ENCODE measurements at regions not wholly inside any gene's neighbourhood (a gene's known extent, or its start where the extent isn't known, plus 50 kb on each side); places are given as distances from the start of the nearest gene placed in this dataset.

- no peak overlapping the region for H3K27ac Mint-ChIP-seq
- no peaks in the 10 kb centered on the region for H3K36me3 Mint-ChIP-seq (ENCODE audit: insufficient read depth)
- no peaks in the 10 kb centered on the region for H3K27me3 Mint-ChIP-seq
- peaks cover 5% of the 10 kb centered on the region for H3K9me3 Mint-ChIP-seq (ENCODE audit: low read depth)
- TF ChIP-seq CTCF (IDR thresholded peaks at IDR 0.05; ENCODE audit: unreplicated experiment), result no peak
- H3K4me1 Mint-ChIP-seq (ENCODE audit: low read depth), result peaks cover 3% of the 10 kb centered on the region
- no peak overlapping the region for H3K4me3 Mint-ChIP-seq (ENCODE audit: low read depth)
- no peak for DNase-seq (ENCODE audit: low spot score, unreplicated experiment)
Measured at GRCh38 chr9:95801797-95802196, 73.7 kb upstream of the ERCC6L2 start.

GRCh38 chr9:95796029-95796428 lies 79.5 kb upstream of the ERCC6L2 start:
- Mint-ChIP-seq H3K4me1 (ENCODE audit: low read depth) (no peaks in the 10 kb centered on the region), H3K27ac (no peak overlapping the region), H3K27me3 (no peaks in the 10 kb centered on the region), H3K4me3 (ENCODE audit: low read depth) (no peak overlapping the region), H3K9me3 (ENCODE audit: low read depth) (peaks cover 2% of the 10 kb centered on the region), H3K36me3 (ENCODE audit: insufficient read depth) (no peaks in the 10 kb centered on the region)
- DNase-seq (ENCODE audit: low spot score, unreplicated experiment), result no peak
- TF ChIP-seq CTCF (IDR thresholded peaks at IDR 0.05; ENCODE audit: unreplicated experiment), result no peak

- H3K4me3 Mint-ChIP-seq (ENCODE audit: low read depth), result no peak overlapping the region
- no peak for DNase-seq (ENCODE audit: low spot score, unreplicated experiment)
- no peak for TF ChIP-seq CTCF (IDR thresholded peaks at IDR 0.05; ENCODE audit: unreplicated experiment)
- H3K36me3 Mint-ChIP-seq (ENCODE audit: insufficient read depth), result no peaks in the 10 kb centered on the region
- H3K27ac Mint-ChIP-seq, result no peak overlapping the region
- no peaks in the 10 kb centered on the region for H3K27me3 Mint-ChIP-seq
- H3K9me3 Mint-ChIP-seq (ENCODE audit: low read depth), result no peaks in the 10 kb centered on the region
- no peaks in the 10 kb centered on the region for H3K4me1 Mint-ChIP-seq (ENCODE audit: low read depth)
Measured at GRCh38 chr9:95793924-95794828, 81.3 kb upstream of the ERCC6L2 start.

GRCh38 chr9:95791695-95792094 lies 83.8 kb upstream of the ERCC6L2 start:
- Mint-ChIP-seq H3K36me3 (ENCODE audit: insufficient read depth) (no peaks in the 10 kb centered on the region), H3K27ac (no peak overlapping the region), H3K9me3 (ENCODE audit: low read depth) (no peaks in the 10 kb centered on the region), H3K4me3 (ENCODE audit: low read depth) (no peak overlapping the region), H3K27me3 (peaks cover 4% of the 10 kb centered on the region), H3K4me1 (ENCODE audit: low read depth) (no peaks in the 10 kb centered on the region)
- no peak for TF ChIP-seq CTCF (IDR thresholded peaks at IDR 0.05; ENCODE audit: unreplicated experiment)
- no peak for DNase-seq (ENCODE audit: low spot score, unreplicated experiment)

- Mint-ChIP-seq H3K27ac (no peak overlapping the region), H3K4me3 (ENCODE audit: low read depth) (no peak overlapping the region), H3K9me3 (ENCODE audit: low read depth) (no peaks in the 10 kb centered on the region), H3K36me3 (ENCODE audit: insufficient read depth) (no peaks in the 10 kb centered on the region), H3K27me3 (peaks cover 4% of the 10 kb centered on the region), H3K4me1 (ENCODE audit: low read depth) (no peaks in the 10 kb centered on the region)
- no peak for TF ChIP-seq CTCF (IDR thresholded peaks at IDR 0.05; ENCODE audit: unreplicated experiment)
- no peak for DNase-seq (ENCODE audit: low spot score, unreplicated experiment)
Measured at GRCh38 chr9:95791286-95791685, 84.2 kb upstream of the ERCC6L2 start.
